Neuron (in vitro differentiated cells): ENCODE measurements at regions not wholly inside any gene's neighbourhood (a gene's known extent, or its start where the extent isn't known, plus 50 kb on each side); places are given as distances from the start of the nearest gene placed in this dataset.
A peak's percentile ranks its signal among the peaks of the same experiment; 100 is the strongest.

Experiments used
- H2AFZ ChIP-seq: one replicate; pipeline ENCODE4 v1.6.1; 2013; ENCODE audit warnings: low read depth, mild to moderate bottlenecking, inconsistent platforms, low read length, moderate library complexity
- H3K27me3 ChIP-seq: one replicate; pipeline ENCODE4 v1.6.1; 2013; ENCODE audit warnings: low read length; ENCODE audit not compliant: insufficient read depth
- H3K36me3 ChIP-seq: one replicate; pipeline ENCODE4 v1.6.1; 2013; ENCODE audit warnings: low read length; ENCODE audit not compliant: insufficient read depth
- H3K4me1 ChIP-seq: one replicate; pipeline ENCODE4 v1.6.1; 2013; ENCODE audit warnings: low read length; ENCODE audit not compliant: insufficient read depth
- H3K4me3 ChIP-seq: 2 replicates; pipeline ENCODE4 v1.5.1; 2013; ENCODE audit warnings: mild to moderate bottlenecking, low read length, moderate library complexity
- H3K9me3 ChIP-seq: one replicate; pipeline ENCODE4 v1.6.1; 2013; ENCODE audit warnings: low read length

GRCh38 chr4:82045267-82045666 is 328.5 kb downstream of the HNRNPD start:
- peaks cover 38% of the 10 kb centered on the region for H3K27me3 ChIP-seq
- peaks cover 10% of the 10 kb centered on the region for H3K4me1 ChIP-seq
- H3K36me3 ChIP-seq, result no peaks in the 10 kb centered on the region
- H3K9me3 ChIP-seq, result no peaks in the 10 kb centered on the region
- no peak overlapping the region for H2AFZ ChIP-seq
- H3K4me3 ChIP-seq, result no peak overlapping the region

GRCh38 chr4:82044141-82044993 is 329.4 kb downstream of the HNRNPD start:
- no peaks in the 10 kb centered on the region for H3K9me3 ChIP-seq
- peaks cover 10% of the 10 kb centered on the region for H3K4me1 ChIP-seq
- H2AFZ ChIP-seq, result peak overlapping the region; percentile 90
- peaks cover 38% of the 10 kb centered on the region for H3K27me3 ChIP-seq
- peak overlapping the region; percentile 30 for H3K4me3 ChIP-seq
- H3K36me3 ChIP-seq, result no peaks in the 10 kb centered on the region

GRCh38 chr4:82043809-82044137 is 330.0 kb downstream of the HNRNPD start:
- Histone ChIP-seq H3K4me1 (peaks cover 10% of the 10 kb centered on the region), H2AFZ (no peak overlapping the region), H3K9me3 (no peaks in the 10 kb centered on the region), H3K36me3 (no peaks in the 10 kb centered on the region), H3K27me3 (peaks cover 38% of the 10 kb centered on the region), H3K4me3 (peak overlapping the region; percentile 30)

- peak overlapping the region; percentile 30 for H3K4me3 ChIP-seq
Measured at GRCh38 chr4:82043081-82043808, 330.5 kb downstream of the HNRNPD start.

GRCh38 chr4:82042042-82042441 is 331.7 kb downstream of the HNRNPD start:
- no peak overlapping the region for H2AFZ ChIP-seq
- H3K4me3 ChIP-seq, result no peak overlapping the region
- peaks cover 38% of the 10 kb centered on the region for H3K27me3 ChIP-seq

More at GRCh38 chr4:82043081-82043808, 330.5 kb downstream of the HNRNPD start:
- Histone ChIP-seq H3K27me3 (peaks cover 38% of the 10 kb centered on the region), H3K9me3 (no peaks in the 10 kb centered on the region), H2AFZ (no peak overlapping the region), H3K36me3 (no peaks in the 10 kb centered on the region), H3K4me1 (peaks cover 10% of the 10 kb centered on the region)

GRCh38 chr4:82038936-82039335 is 334.9 kb downstream of the HNRNPD start:
- no peak overlapping the region for H3K4me3 ChIP-seq
- peaks cover 26% of the 10 kb centered on the region for H3K27me3 ChIP-seq
- no peak overlapping the region for H2AFZ ChIP-seq
- H3K9me3 ChIP-seq, result no peaks in the 10 kb centered on the region
- no peaks in the 10 kb centered on the region for H3K36me3 ChIP-seq
- H3K4me1 ChIP-seq, result peaks cover 6% of the 10 kb centered on the region

More at GRCh38 chr4:82042042-82042441, 331.7 kb downstream of the HNRNPD start:
- Histone ChIP-seq H3K36me3 (no peaks in the 10 kb centered on the region), H3K9me3 (no peaks in the 10 kb centered on the region), H3K4me1 (peaks cover 10% of the 10 kb centered on the region)

- H3K4me1 ChIP-seq, result no peaks in the 10 kb centered on the region
- no peaks in the 10 kb centered on the region for H3K36me3 ChIP-seq
- no peaks in the 10 kb centered on the region for H3K9me3 ChIP-seq
- no peak overlapping the region for H2AFZ ChIP-seq
- peaks cover 3% of the 10 kb centered on the region for H3K27me3 ChIP-seq
- no peak overlapping the region for H3K4me3 ChIP-seq
Measured at GRCh38 chr4:82036181-82036580, 337.6 kb downstream of the HNRNPD start.

GRCh38 chr4:82034878-82035277 is 338.9 kb downstream of the HNRNPD start:
- H3K27me3 ChIP-seq, result no peaks in the 10 kb centered on the region
- H3K9me3 ChIP-seq, result no peaks in the 10 kb centered on the region
- H2AFZ ChIP-seq, result no peak overlapping the region
- H3K4me3 ChIP-seq, result no peak overlapping the region
- no peaks in the 10 kb centered on the region for H3K36me3 ChIP-seq
- no peaks in the 10 kb centered on the region for H3K4me1 ChIP-seq

- Histone ChIP-seq H3K36me3 (no peaks in the 10 kb centered on the region), H3K4me3 (no peak overlapping the region), H3K4me1 (no peaks in the 10 kb centered on the region), H3K9me3 (no peaks in the 10 kb centered on the region), H2AFZ (no peak overlapping the region), H3K27me3 (no peaks in the 10 kb centered on the region)
Measured at GRCh38 chr4:82033862-82034261, 339.9 kb downstream of the HNRNPD start.

GRCh38 chr4:82031376-82031927 is 342.3 kb downstream of the HNRNPD start:
- Histone ChIP-seq H3K9me3 (no peaks in the 10 kb centered on the region), H3K36me3 (no peaks in the 10 kb centered on the region), H2AFZ (no peak overlapping the region), H3K4me1 (no peaks in the 10 kb centered on the region), H3K27me3 (no peaks in the 10 kb centered on the region), H3K4me3 (no peak overlapping the region)

GRCh38 chr4:82017680-82018079 is 356.1 kb downstream of the HNRNPD start:
- Histone ChIP-seq H3K9me3 (no peaks in the 10 kb centered on the region), H2AFZ (no peak overlapping the region), H3K4me1 (no peaks in the 10 kb centered on the region), H3K36me3 (no peaks in the 10 kb centered on the region), H3K27me3 (no peaks in the 10 kb centered on the region), H3K4me3 (no peak overlapping the region)

- no peaks in the 10 kb centered on the region for H3K9me3 ChIP-seq
- no peaks in the 10 kb centered on the region for H3K4me1 ChIP-seq
- H3K36me3 ChIP-seq, result no peaks in the 10 kb centered on the region
- no peaks in the 10 kb centered on the region for H3K27me3 ChIP-seq
- H3K4me3 ChIP-seq, result no peak overlapping the region
- no peak overlapping the region for H2AFZ ChIP-seq
Measured at GRCh38 chr4:82005158-82005557, 368.6 kb downstream of the HNRNPD start.

GRCh38 chr4:81997313-81997712 is 376.5 kb downstream of the HNRNPD start:
- no peaks in the 10 kb centered on the region for H3K9me3 ChIP-seq

More at GRCh38 chr4:81997313-81997712, 376.5 kb downstream of the HNRNPD start:
- H3K4me3 ChIP-seq, result no peak overlapping the region
- no peak overlapping the region for H2AFZ ChIP-seq
- no peaks in the 10 kb centered on the region for H3K36me3 ChIP-seq
- no peaks in the 10 kb centered on the region for H3K4me1 ChIP-seq
- no peaks in the 10 kb centered on the region for H3K27me3 ChIP-seq
